NCI-H345 (cell line): ENCODE measurements at regions not wholly inside any gene's neighbourhood (a gene's known extent, or its start where the extent isn't known, plus 50 kb on each side); places are given as distances from the start of the nearest gene placed in this dataset.

Experiments
- DNase-seq: peaks from one replicate; lab custom pipeline; 2025; lab: John Stamatoyannopoulos, UW

- no peak for DNase-seq
These were observed 249.3 kb upstream of the MAN1A1 start for GRCh38 chr6:119598883-119599282.

GRCh38 chr6:119594907-119595306, 245.3 kb upstream of the MAN1A1 start:
- DNase-seq: no peak

GRCh38 chr6:119591235-119591634, 241.7 kb upstream of the MAN1A1 start:
- no peak for DNase-seq

- no peak for DNase-seq
These were observed 240.5 kb upstream of the MAN1A1 start for GRCh38 chr6:119590066-119590465.

- no peak for DNase-seq
These were observed 238.0 kb upstream of the MAN1A1 start for GRCh38 chr6:119587537-119587936.

GRCh38 chr6:119586250-119586882, 236.8 kb upstream of the MAN1A1 start:
- no peak for DNase-seq

- no peak for DNase-seq
These were observed 234.5 kb upstream of the MAN1A1 start for GRCh38 chr6:119584088-119584487.

GRCh38 chr6:119581220-119581619, 231.7 kb upstream of the MAN1A1 start:
- no peak for DNase-seq

GRCh38 chr6:119575721-119576120, 226.2 kb upstream of the MAN1A1 start:
- DNase-seq: no peak

GRCh38 chr6:119568580-119568979, 219.0 kb upstream of the MAN1A1 start:
- DNase-seq: no peak

GRCh38 chr6:119566546-119567260, 217.1 kb upstream of the MAN1A1 start:
- DNase-seq: no peak

- no peak for DNase-seq
These were observed 216.3 kb upstream of the MAN1A1 start for GRCh38 chr6:119565893-119566292.

- DNase-seq: no peak
These were observed 212.6 kb upstream of the MAN1A1 start for GRCh38 chr6:119562168-119562567.

- no peak for DNase-seq
These were observed 210.0 kb upstream of the MAN1A1 start for GRCh38 chr6:119559586-119559985.

GRCh38 chr6:119557239-119557638, 207.7 kb upstream of the MAN1A1 start:
- DNase-seq: no peak

- no peak for DNase-seq
These were observed 202.5 kb upstream of the MAN1A1 start for GRCh38 chr6:119552021-119552420.

GRCh38 chr6:119547024-119547423, 197.5 kb upstream of the MAN1A1 start:
- no peak for DNase-seq

- no peak for DNase-seq
These were observed 195.7 kb upstream of the MAN1A1 start for GRCh38 chr6:119545245-119545644.

- no peak for DNase-seq
These were observed 195.0 kb upstream of the MAN1A1 start for GRCh38 chr6:119544325-119545175.

- no peak for DNase-seq
These were observed 193.8 kb upstream of the MAN1A1 start for GRCh38 chr6:119543332-119543731.

- DNase-seq: no peak
These were observed 192.5 kb upstream of the MAN1A1 start for GRCh38 chr6:119542037-119542436.

- DNase-seq: no peak
These were observed 191.8 kb upstream of the MAN1A1 start for GRCh38 chr6:119541132-119541905.
